Hepatocyte (in vitro differentiated cells): ENCODE measurements at regions not wholly inside any gene's neighbourhood (a gene's known extent, or its start where the extent isn't known, plus 50 kb on each side); places are given as distances from the start of the nearest gene placed in this dataset.

Experiments used
- DNase-seq: peaks from one replicate; pipeline ENCODE4 v3.0.0-alpha.2; 2016; ENCODE audit warnings: low spot score
- H2AFZ ChIP-seq: fragments of 200-600 bp; sonication (generic); 2 replicates; pipeline ENCODE4 v1.6.0; 2016; ENCODE audit warnings: antibody characterized with exemption, mild to moderate bottlenecking
- H3K27ac ChIP-seq: fragments of 200-600 bp; sonication (generic); 2 replicates; pipeline ENCODE4 v1.5.1; 2016; ENCODE audit warnings: mild to moderate bottlenecking
- H3K27me3 ChIP-seq: fragments of 200-600 bp; sonication (generic); 2 replicates; pipeline ENCODE4 v1.6.1; 2016
- H3K36me3 ChIP-seq: fragments of 200-600 bp; sonication (generic); replicated peaks from 2 replicates; pipeline ENCODE4 v1.5.1; 2016; ENCODE audit warnings: low read depth; ENCODE audit not compliant: insufficient read depth
- H3K4me1 ChIP-seq: fragments of 200-600 bp; sonication (generic); 2 replicates; pipeline ENCODE4 v1.5.1; 2016; ENCODE audit warnings: mild to moderate bottlenecking, moderate library complexity; ENCODE audit not compliant: insufficient read depth
- H3K4me2 ChIP-seq: fragments of 200-600 bp; sonication (generic); 2 replicates; pipeline ENCODE4 v1.6.0; 2016
- H3K4me3 ChIP-seq: fragments of 200-600 bp; sonication (generic); 2 replicates; pipeline ENCODE4 v1.5.1; 2016; ENCODE audit warnings: mild to moderate bottlenecking
- H3K79me2 ChIP-seq: fragments of 200-600 bp; sonication (generic); 2 replicates; pipeline ENCODE4 v1.6.0; 2017; ENCODE audit warnings: mild to moderate bottlenecking
- H3K9me2 ChIP-seq: fragments of 200-600 bp; sonication (generic); replicated peaks from 2 replicates; pipeline ENCODE4 v1.6.0; 2017; ENCODE audit warnings: mild to moderate bottlenecking; ENCODE audit not compliant: insufficient read depth
- H3K9me3 ChIP-seq: fragments of 200-600 bp; sonication (generic); 2 replicates; pipeline ENCODE4 v1.5.1; 2016; ENCODE audit warnings: low read depth, mild to moderate bottlenecking
- H4K20me1 ChIP-seq: fragments of 200-600 bp; sonication (generic); 2 replicates; pipeline ENCODE4 v1.6.0; 2016; ENCODE audit warnings: mild to moderate bottlenecking; ENCODE audit not compliant: insufficient read depth, poor library complexity, severe bottlenecking
- CTCF ChIP-seq: fragments of 200-600 bp; sonication (generic); IDR thresholded peaks from 2 replicates; pipeline ENCODE4 v1.5.1; 2016; ENCODE audit warnings: antibody characterized with exemption, mild to moderate bottlenecking; ENCODE audit not compliant: poor library complexity
- EZH2 ChIP-seq: fragments of 200-600 bp; sonication (generic); IDR thresholded peaks from 2 replicates; pipeline ENCODE4 v1.6.1; 2016; ENCODE audit warnings: antibody characterized with exemption, mild to moderate bottlenecking, borderline replicate concordance
- EZH2phosphoT487 ChIP-seq: fragments of 200-600 bp; sonication (generic); IDR thresholded peaks from one replicate; pipeline ENCODE4 v1.6.1; 2018; ENCODE audit warnings: antibody characterized with exemption, mild to moderate bottlenecking, low read depth, moderate library complexity; ENCODE audit not compliant: unreplicated experiment, severe bottlenecking
- WGBS: methylation state at CpG from one replicate; pipeline ENCODE4 v1.1.6; 2016; ENCODE audit warnings: low lambda C conversion rate; ENCODE audit errors: missing lambda C conversion rate; 5-methylcytosine and 5-hydroxymethylcytosine counted together

GRCh38 chr2:205909184-205909572 is 176.8 kb downstream of the INO80D start:
- no peak for TF ChIP-seq EZH2
- no peak for TF ChIP-seq EZH2phosphoT487
- TF ChIP-seq CTCF, result no peak
- WGBS, result 52% methylated on average over 6 of the region's 6 CpGs
- H3K27me3 ChIP-seq, result no peaks in the 10 kb centered on the region
- DNase-seq, result no peak
- no peaks in the 10 kb centered on the region for H4K20me1 ChIP-seq
- no peaks in the 10 kb centered on the region for H3K9me2 ChIP-seq
- H3K36me3 ChIP-seq, result no peaks in the 10 kb centered on the region
- no peaks in the 10 kb centered on the region for H3K9me3 ChIP-seq
- no peaks in the 10 kb centered on the region for H3K79me2 ChIP-seq
- H2AFZ ChIP-seq, result no peak overlapping the region
- H3K4me3 ChIP-seq, result no peak overlapping the region
- peaks cover 22% of the 10 kb centered on the region for H3K4me1 ChIP-seq
- H3K27ac ChIP-seq, result peak overlapping the region; percentile 69
- peak overlapping the region; percentile 59 for H3K4me2 ChIP-seq

GRCh38 chr2:205908212-205909183 is 177.5 kb downstream of the INO80D start:
- Histone ChIP-seq H3K9me3 (no peaks in the 10 kb centered on the region), H3K27ac (peak overlapping the region; percentile 69), H3K36me3 (no peaks in the 10 kb centered on the region), H3K4me2 (peak overlapping the region; percentile 59), H4K20me1 (no peaks in the 10 kb centered on the region), H2AFZ (no peak overlapping the region), H3K4me1 (peaks cover 20% of the 10 kb centered on the region), H3K4me3 (no peak overlapping the region), H3K27me3 (no peaks in the 10 kb centered on the region), H3K79me2 (no peaks in the 10 kb centered on the region), H3K9me2 (no peaks in the 10 kb centered on the region)
- TF ChIP-seq EZH2phosphoT487, result no peak
- no peak for TF ChIP-seq EZH2
- no peak for TF ChIP-seq CTCF
- 37% methylated on average over 16 of the region's 16 CpGs for WGBS
- peak; percentile 48 for DNase-seq

GRCh38 chr2:205906419-205906818 is 179.6 kb downstream of the INO80D start:
- Histone ChIP-seq H3K27me3 (no peaks in the 10 kb centered on the region), H3K4me2 (no peak overlapping the region), H3K27ac (no peak overlapping the region), H3K4me1 (peaks cover 28% of the 10 kb centered on the region), H2AFZ (no peak overlapping the region), H3K79me2 (no peaks in the 10 kb centered on the region), H4K20me1 (no peaks in the 10 kb centered on the region), H3K36me3 (no peaks in the 10 kb centered on the region), H3K9me3 (no peaks in the 10 kb centered on the region), H3K9me2 (no peaks in the 10 kb centered on the region), H3K4me3 (no peak overlapping the region)
- 96% methylated on average over 7 of the region's 7 CpGs for WGBS
- no peak for DNase-seq
- TF ChIP-seq CTCF (no peak), EZH2phosphoT487 (no peak), EZH2 (no peak)
